HCT116 (cell line): ENCODE measurements at regions not wholly inside any gene's neighbourhood (a gene's known extent, or its start where the extent isn't known, plus 50 kb on each side); places are given as distances from the start of the nearest gene placed in this dataset.

Experiments used
- ATAC-seq: fragments of 200-7000 bp; cut with Tn5 transposase; 2 replicates; pipeline ENCODE4 v1.9.1; 2020; ENCODE audit warnings: mild to moderate bottlenecking, moderate library complexity
- BruUV-seq: library from RNA; stranded (reverse); fragments of 400-500 nt; replicated peaks from 2 replicates; lab custom pipeline; 2021; lab: Mats Ljungman, UMichigan
- CTCF ChIA-PET: fragments of 300-600 bp; sonication (Branson Sonifier 250); formaldehyde crosslinking; loops from one replicate; lab custom pipeline; 2021; ENCODE audit warnings: antibody characterized with exemption; lab: Charles Lee
- POLR2A ChIA-PET: fragments of 300-600, 350-600 bp; sonication (Branson Sonifier 250); formaldehyde crosslinking; loops from one replicate; lab custom pipeline; 2021; ENCODE audit warnings: antibody characterized with exemption; lab: Charles Lee
- RAD21 ChIA-PET, 2 experiments: fragments of 300-600 bp; sonication (Branson Sonifier 250); formaldehyde crosslinking; loops; one replicate each; lab custom pipeline; 2023; ENCODE audit warnings: low total read pairs in 2 of 2; ENCODE audit not compliant: uncharacterized antibody in 2 of 2, unreplicated experiment in 2 of 2, low non-redundant PET in 1 of 2; lab: Charles Lee
- DNase-seq: peaks from one replicate; pipeline ENCODE4 v3.0.0-alpha.2; 2010; ENCODE audit warnings: low read depth, low spot score
- H2AFZ ChIP-seq: fragments of 200-600 bp; shearing (Covaris generic), sonication (generic); 2 replicates; pipeline ENCODE4 v1.6.1; 2017; ENCODE audit warnings: low read depth, mixed run types, mixed read lengths, antibody characterized with exemption, low read length; ENCODE audit not compliant: poor library complexity, severe bottlenecking
- H3K27ac ChIP-seq: 2 replicates; pipeline ENCODE4 v1.5.1; 2012; ENCODE audit warnings: low read depth, low read length
- H3K27me3 ChIP-seq: fragments of 200-600 bp; sonication (generic); 2 replicates; pipeline ENCODE4 v1.6.1; 2016; ENCODE audit warnings: mixed run types, low read length, mixed read lengths; ENCODE audit not compliant: insufficient read depth
- H3K36me3 ChIP-seq, 2 experiments: fragments of 200-500 bp in 1 of 2; fragments of 200-600 bp in 1 of 2; sonication (Bioruptor generic) in 1 of 2; sonication (generic) in 1 of 2; 2 replicates each; pipeline versions ENCODE4 v1.5.1 to v1.6.1; 2014 to 2016; ENCODE audit warnings: low read length in 2 of 2, inconsistent platforms in 1 of 2, mixed read lengths in 1 of 2, mixed run types in 1 of 2; ENCODE audit not compliant: insufficient read depth in 2 of 2, control insufficient read depth in 1 of 2
- H3K4me1 ChIP-seq, 2 experiments: fragments of 200-600 bp in 1 of 2; sonication (generic) in 1 of 2; 2 replicates each; pipeline versions ENCODE4 v1.5.1 to v1.6.1; 2012 to 2017; ENCODE audit warnings: low read length in 2 of 2, inconsistent platforms in 1 of 2, mild to moderate bottlenecking in 1 of 2, mixed read lengths in 1 of 2, mixed run types in 1 of 2, moderate library complexity in 1 of 2; ENCODE audit not compliant: insufficient read depth in 2 of 2, control insufficient read depth in 1 of 2
- H3K4me2 ChIP-seq: fragments of 200-600 bp; sonication (generic); 2 replicates; pipeline ENCODE4 v1.6.1; 2017; ENCODE audit warnings: mixed run types, low read length, mixed read lengths
- H3K4me3 ChIP-seq, 2 experiments: fragments of 200-600 bp in 1 of 2; sonication (generic) in 1 of 2; replicated peaks in 1 of 2; 2 replicates each; pipeline ENCODE4 v1.5.1; 2011 to 2016; ENCODE audit warnings: low read length in 2 of 2, control low read depth in 1 of 2, low read depth in 1 of 2, mild to moderate bottlenecking in 1 of 2, mixed read lengths in 1 of 2, mixed run types in 1 of 2
- H3K79me2 ChIP-seq: fragments of 200-600 bp; sonication (generic); 2 replicates; pipeline ENCODE4 v1.6.1; 2017; ENCODE audit warnings: mild to moderate bottlenecking, mixed run types, low read length, moderate library complexity, mixed read lengths; ENCODE audit not compliant: insufficient read depth
- H3K9ac ChIP-seq: fragments of 200-600 bp; sonication (generic); 2 replicates; pipeline ENCODE4 v1.6.1; 2016; ENCODE audit warnings: low read length, mixed read lengths
- H3K9me2 ChIP-seq: fragments of 200-600 bp; sonication (generic), shearing (Covaris generic); 2 replicates; pipeline ENCODE4 v1.6.1; 2017; ENCODE audit warnings: mixed run types, mild to moderate bottlenecking, moderate library complexity; ENCODE audit not compliant: insufficient read depth
- H3K9me3 ChIP-seq, 2 experiments: fragments of 200-500 bp in 1 of 2; fragments of 200-600 bp in 1 of 2; sonication (Bioruptor generic) in 1 of 2; sonication (generic) in 1 of 2; 2 replicates each; pipeline ENCODE4 v1.6.1; 2014 to 2017; ENCODE audit warnings: low read length in 2 of 2, mixed read lengths in 2 of 2, inconsistent platforms in 1 of 2, low read depth in 1 of 2, mild to moderate bottlenecking in 1 of 2, mixed run types in 1 of 2, moderate library complexity in 1 of 2; ENCODE audit not compliant: control insufficient read depth in 1 of 2, insufficient read depth in 1 of 2
- H4K20me1 ChIP-seq: fragments of 200-600 bp; sonication (generic), shearing (Covaris generic); 2 replicates; pipeline ENCODE4 v1.6.1; 2017; ENCODE audit warnings: mixed run types, mild to moderate bottlenecking, moderate library complexity; ENCODE audit not compliant: insufficient read depth
- ATF3 ChIP-seq: IDR thresholded peaks from 2 replicates; pipeline ENCODE4 v1.6.1; 2012
- CBX3 ChIP-seq: IDR thresholded peaks from 2 replicates; pipeline ENCODE4 v1.6.1; 2012; ENCODE audit warnings: low read depth
- CTCF ChIP-seq, 3 experiments: fragments of 200-600 bp in 1 of 3; sonication (generic) in 1 of 3; IDR thresholded peaks in 2 of 3; conservative IDR thresholded peaks in 1 of 3; 2 replicates each; pipeline ENCODE4 v1.5.1; 2012 to 2017; ENCODE audit warnings: low read depth in 2 of 3, low read length in 2 of 3, antibody characterized with exemption in 1 of 3, borderline replicate concordance in 1 of 3, control low read depth in 1 of 3, mild to moderate bottlenecking in 1 of 3, mixed read lengths in 1 of 3, mixed run types in 1 of 3, moderate library complexity in 1 of 3; ENCODE audit not compliant: insufficient read depth in 1 of 3
- ELF1 ChIP-seq: IDR thresholded peaks from 2 replicates; pipeline ENCODE4 v1.6.1; 2012; ENCODE audit warnings: low read depth, borderline replicate concordance
- EZH2phosphoT487 ChIP-seq: fragments of 200-600 bp; IDR thresholded peaks from 2 replicates; pipeline ENCODE4 v1.6.1; 2018; ENCODE audit warnings: antibody characterized with exemption, borderline replicate concordance
- FOSL1 ChIP-seq: IDR thresholded peaks from 2 replicates; pipeline ENCODE4 v1.6.1; 2012; ENCODE audit warnings: low read depth
- JUND ChIP-seq: IDR thresholded peaks from 2 replicates; pipeline ENCODE4 v1.6.1; 2012
- RAD21 ChIP-seq: IDR thresholded peaks from 2 replicates; pipeline ENCODE4 v1.6.1; 2012; ENCODE audit warnings: low read depth, mild to moderate bottlenecking
- REST ChIP-seq: IDR thresholded peaks from 2 replicates; pipeline ENCODE4 v1.6.1; 2012; ENCODE audit warnings: low read depth
- SIN3A ChIP-seq: IDR thresholded peaks from 2 replicates; pipeline ENCODE4 v1.6.1; 2012; ENCODE audit warnings: low read depth
- SP1 ChIP-seq: IDR thresholded peaks from 2 replicates; pipeline ENCODE4 v1.6.1; 2012; ENCODE audit warnings: low read depth
- YY1 ChIP-seq: IDR thresholded peaks from 2 replicates; pipeline ENCODE4 v1.6.1; 2011; ENCODE audit warnings: low read length, low read depth, moderate library complexity, mild to moderate bottlenecking; ENCODE audit not compliant: insufficient replicate concordance; ENCODE audit errors: extremely low read depth
- ZBTB33 ChIP-seq: IDR thresholded peaks from 2 replicates; pipeline ENCODE4 v1.6.1; 2011; ENCODE audit warnings: mild to moderate bottlenecking, low read length, moderate library complexity; ENCODE audit not compliant: insufficient replicate concordance; ENCODE audit errors: extremely low read depth
- ZNF274 ChIP-seq: fragments of 200-500 bp; sonication (Bioruptor generic); IDR thresholded peaks from 2 replicates; pipeline ENCODE4 v1.6.1; 2014; ENCODE audit warnings: mild to moderate bottlenecking, low read depth, low read length, inconsistent platforms
- intact Hi-C: fragments of 100-400 bp; cut with micrococcal nuclease; formaldehyde crosslinking; loops from 2 replicates; pipeline ENCODE4 v1.10.0; 2022

- H3K27me3 ChIP-seq: no peaks in the 10 kb centered on the region
- no peaks in the 10 kb centered on the region for H4K20me1 ChIP-seq
- ATAC-seq (no peak), DNase-seq (no peak)
- no peaks in the 10 kb centered on the region for H3K79me2 ChIP-seq
- no peak for TF ChIP-seq ATF3
- TF ChIP-seq CBX3: no peak
- TF ChIP-seq JUND: no peak
- TF ChIP-seq ZBTB33: no peak
- TF ChIP-seq FOSL1: no peak
- no peak for TF ChIP-seq SIN3A
- no peak for TF ChIP-seq CTCF (IDR thresholded peaks at IDR 0.05 in 2 of 3, conservative IDR thresholded peaks at IDR 0.05 in 1 of 3; ENCODE audit: borderline replicate concordance in 1 of 3, insufficient read depth in 1 of 3, low read depth in 2 of 3, low read length in 2 of 3)
- no peak for TF ChIP-seq SP1
- no peak for TF ChIP-seq RAD21
- no peak for TF ChIP-seq REST
- TF ChIP-seq ZNF274: no peak
- TF ChIP-seq ELF1: no peak
- no peak for TF ChIP-seq YY1
- TF ChIP-seq EZH2phosphoT487: no peak
- POLR2A ChIA-PET: no interaction called here
- H3K4me1 ChIP-seq: no peaks in the 10 kb centered on the region
- intact Hi-C loops: no loop called here
- H3K4me3 ChIP-seq: no peak overlapping the region
- H3K27ac ChIP-seq: no peak overlapping the region
- no peak overlapping the region for H3K4me2 ChIP-seq
- BruUV-seq: no TSS peak
- RAD21 ChIA-PET: no interaction called here
- H3K36me3 ChIP-seq: no peaks in the 10 kb centered on the region
- H3K9me2 ChIP-seq: no peaks in the 10 kb centered on the region
- H3K9ac ChIP-seq: no peak overlapping the region
- H2AFZ ChIP-seq: no peak overlapping the region
- H3K9me3 ChIP-seq: no peaks in the 10 kb centered on the region; a peak in 1 of 4 replicates
- CTCF ChIA-PET: no interaction called here
Observed at GRCh38 chr11:115924744-115925567, 420.7 kb upstream of the CADM1 start.
